Esophagus muscularis mucosa (tissue), 4 donors: ENCODE measurements at regions not wholly inside any gene's neighbourhood (a gene's known extent, or its start where the extent isn't known, plus 50 kb on each side); places are given as distances from the start of the nearest gene placed in this dataset.

Experiments
- DNase-seq: peaks from one replicate; pipeline ENCODE4 v3.0.0-alpha.2; 2017; ENCODE audit errors: extremely low spot score
- H3K27ac ChIP-seq, 4 donors: fragments of 200-600 bp; sonication (generic); replicated peaks in 1 of 4; 1 replicate in 3 of 4; 2 replicates in 1 of 4; pipeline ENCODE4 v1.5.1; 2016 to 2019; ENCODE audit warnings: mild to moderate bottlenecking in 1 of 4
- H3K27me3 ChIP-seq, 4 donors: fragments of 200-600 bp; sonication (generic); one replicate each; pipeline versions ENCODE4 v1.5.1 to v1.6.0; 2016 to 2019
- H3K36me3 ChIP-seq, 4 donors: fragments of 200-600 bp; sonication (generic); one replicate each; pipeline ENCODE4 v1.5.1; 2016 to 2019
- H3K4me1 ChIP-seq, 4 donors: fragments of 200-600 bp; sonication (generic); one replicate each; pipeline ENCODE4 v1.5.1; 2016 to 2019
- H3K4me3 ChIP-seq, 4 donors: fragments of 200-600 bp; sonication (generic); 1 replicate in 2 of 4; 2 replicates in 2 of 4; pipeline ENCODE4 v1.5.1; 2016 to 2019; ENCODE audit warnings: mild to moderate bottlenecking in 4 of 4, moderate library complexity in 1 of 4
- H3K9me3 ChIP-seq, 4 donors: fragments of 200-600 bp; sonication (generic); 1 replicate in 3 of 4; 2 replicates in 1 of 4; pipeline ENCODE4 v1.5.1; 2016 to 2019
- CTCF ChIP-seq, 3 experiments: fragments of 200-600 bp in 2 of 3; fragments of 450-650 bp in 1 of 3; sonication (generic) in 2 of 3; IDR thresholded peaks; one replicate each; pipeline ENCODE4 v1.5.1; 2017 to 2019; ENCODE audit warnings: antibody characterized with exemption in 3 of 3, mild to moderate bottlenecking in 2 of 3, moderate library complexity in 1 of 3
- EP300 ChIP-seq: sonication (generic); formaldehyde crosslinking; IDR thresholded peaks from one replicate; pipeline ENCODE4 v1.6.1; 2017; ENCODE audit warnings: antibody characterized with exemption
- POLR2A ChIP-seq: fragments of 450-650 bp; IDR thresholded peaks from one replicate; pipeline ENCODE4 v1.6.1; 2017; ENCODE audit warnings: antibody characterized with exemption, moderate library complexity, mild to moderate bottlenecking, low read depth
- POLR2AphosphoS5 ChIP-seq, 2 donors: sonication (generic); formaldehyde crosslinking; IDR thresholded peaks; one replicate each; pipeline ENCODE4 v1.6.1; 2017; ENCODE audit warnings: antibody characterized with exemption in 2 of 2
- WGBS: methylation state at CpG from one replicate; pipeline ENCODE4 v1.1.5; 2018; 5-methylcytosine and 5-hydroxymethylcytosine counted together
- intact Hi-C: fragments of 100-400 bp; cut with DNase I; formaldehyde crosslinking; loops from one replicate; pipeline ENCODE4 v1.15.1; 2023

- Histone ChIP-seq H3K27me3 (no peaks in the 10 kb centered on the region), H3K36me3 (no peaks in the 10 kb centered on the region), H3K9me3 (peaks cover 0 to 3% (median 0%) of the 10 kb centered on the region in 4 donors), H3K27ac (no peak overlapping the region), H3K4me1 (no peaks in the 10 kb centered on the region), H3K4me3 (no peak overlapping the region)
- no peak for DNase-seq
- 61% methylated on average over 1 of the region's 1 CpG for WGBS
- no peak for TF ChIP-seq EP300
- TF ChIP-seq CTCF (IDR thresholded peaks at IDR 0.05), result no peak
- TF ChIP-seq POLR2A, result no peak
- no peak for TF ChIP-seq POLR2AphosphoS5 (IDR thresholded peaks at IDR 0.05)
- intact Hi-C loops, result no loop called here
Observed at GRCh38 chrX:114097427-114097826, 486.5 kb upstream of the HTR2C start.

GRCh38 chrX:114095789-114096188 lies 488.1 kb upstream of the HTR2C start:
- no peaks in the 10 kb centered on the region for H3K4me1 ChIP-seq
- H3K9me3 ChIP-seq, result peaks cover 0 to 10% (median 0%) of the 10 kb centered on the region in 4 donors
- H3K27me3 ChIP-seq, result no peaks in the 10 kb centered on the region
- 69% methylated on average over 3 of the region's 3 CpGs for WGBS
- no peak overlapping the region for H3K4me3 ChIP-seq
- DNase-seq, result no peak
- no peaks in the 10 kb centered on the region for H3K36me3 ChIP-seq
- intact Hi-C loops, result no loop called here
- TF ChIP-seq EP300, result no peak
- TF ChIP-seq POLR2A, result no peak
- no peak for TF ChIP-seq CTCF (IDR thresholded peaks at IDR 0.05)
- no peak for TF ChIP-seq POLR2AphosphoS5 (IDR thresholded peaks at IDR 0.05)
- H3K27ac ChIP-seq, result no peak overlapping the region

GRCh38 chrX:114087543-114087942 lies 496.3 kb upstream of the HTR2C start:
- Histone ChIP-seq H3K4me1 (no peaks in the 10 kb centered on the region), H3K27me3 (no peaks in the 10 kb centered on the region), H3K4me3 (no peak overlapping the region), H3K27ac (no peak overlapping the region), H3K36me3 (no peaks in the 10 kb centered on the region), H3K9me3 (peaks cover 0 to 21% (median 0%) of the 10 kb centered on the region in 4 donors)
- intact Hi-C loops, result no loop called here
- TF ChIP-seq POLR2AphosphoS5 (IDR thresholded peaks at IDR 0.05), result no peak
- no peak for TF ChIP-seq CTCF (IDR thresholded peaks at IDR 0.05)
- no peak for TF ChIP-seq EP300
- TF ChIP-seq POLR2A, result no peak
- DNase-seq, result no peak
- WGBS, result 85% methylated on average over 1 of the region's 1 CpG

- Histone ChIP-seq H3K4me3 (no peak overlapping the region), H3K4me1 (no peaks in the 10 kb centered on the region), H3K9me3 (no peaks in the 10 kb centered on the region), H3K27me3 (no peaks in the 10 kb centered on the region), H3K27ac (no peak overlapping the region), H3K36me3 (no peaks in the 10 kb centered on the region)
- intact Hi-C loops, result no loop called here
- DNase-seq, result no peak
- TF ChIP-seq EP300, result no peak
- TF ChIP-seq POLR2A, result no peak
- TF ChIP-seq CTCF (IDR thresholded peaks at IDR 0.05), result no peak
- TF ChIP-seq POLR2AphosphoS5 (IDR thresholded peaks at IDR 0.05), result no peak
- 61% methylated on average over 3 of the region's 3 CpGs for WGBS
Observed at GRCh38 chrX:114077773-114078172, 506.1 kb upstream of the HTR2C start.

GRCh38 chrX:114075073-114075673 lies 508.7 kb upstream of the HTR2C start:
- no peak for TF ChIP-seq EP300
- TF ChIP-seq POLR2A, result no peak
- TF ChIP-seq CTCF (IDR thresholded peaks at IDR 0.05), result no peak
- no peak for TF ChIP-seq POLR2AphosphoS5 (IDR thresholded peaks at IDR 0.05)
- no peaks in the 10 kb centered on the region for H3K4me1 ChIP-seq
- no peaks in the 10 kb centered on the region for H3K9me3 ChIP-seq
- DNase-seq, result no peak
- H3K27ac ChIP-seq, result no peak overlapping the region
- no peaks in the 10 kb centered on the region for H3K36me3 ChIP-seq
- intact Hi-C loops, result no loop called here
- 42% methylated on average over 4 of the region's 4 CpGs for WGBS
- no peaks in the 10 kb centered on the region for H3K27me3 ChIP-seq
- H3K4me3 ChIP-seq, result no peak overlapping the region
